C4-2B (cell line): ENCODE measurements at regions not wholly inside any gene's neighbourhood (a gene's known extent, or its start where the extent isn't known, plus 50 kb on each side); places are given as distances from the start of the nearest gene placed in this dataset.

Experiments
- H3K27ac ChIP-seq: fragments of 450-650 bp; 2 replicates; pipeline ENCODE4 v1.5.1; 2017
- ZFX ChIP-seq: fragments of 450-650 bp; IDR thresholded peaks from 2 replicates; pipeline ENCODE4 v1.6.1; 2017
- TF ChIP-seq, protein P1 (sequence below): fragments of 450-650 bp; conservative IDR thresholded peaks from 2 replicates; pipeline ENCODE4 v1.5.1; 2017; ENCODE audit warnings: mild to moderate bottlenecking

- no peak overlapping the region for H3K27ac ChIP-seq
- TF ChIP-seq, protein P1, sequence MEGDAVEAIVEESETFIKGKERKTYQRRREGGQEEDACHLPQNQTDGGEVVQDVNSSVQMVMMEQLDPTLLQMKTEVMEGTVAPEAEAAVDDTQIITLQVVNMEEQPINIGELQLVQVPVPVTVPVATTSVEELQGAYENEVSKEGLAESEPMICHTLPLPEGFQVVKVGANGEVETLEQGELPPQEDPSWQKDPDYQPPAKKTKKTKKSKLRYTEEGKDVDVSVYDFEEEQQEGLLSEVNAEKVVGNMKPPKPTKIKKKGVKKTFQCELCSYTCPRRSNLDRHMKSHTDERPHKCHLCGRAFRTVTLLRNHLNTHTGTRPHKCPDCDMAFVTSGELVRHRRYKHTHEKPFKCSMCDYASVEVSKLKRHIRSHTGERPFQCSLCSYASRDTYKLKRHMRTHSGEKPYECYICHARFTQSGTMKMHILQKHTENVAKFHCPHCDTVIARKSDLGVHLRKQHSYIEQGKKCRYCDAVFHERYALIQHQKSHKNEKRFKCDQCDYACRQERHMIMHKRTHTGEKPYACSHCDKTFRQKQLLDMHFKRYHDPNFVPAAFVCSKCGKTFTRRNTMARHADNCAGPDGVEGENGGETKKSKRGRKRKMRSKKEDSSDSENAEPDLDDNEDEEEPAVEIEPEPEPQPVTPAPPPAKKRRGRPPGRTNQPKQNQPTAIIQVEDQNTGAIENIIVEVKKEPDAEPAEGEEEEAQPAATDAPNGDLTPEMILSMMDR, result peak; percentile 74
- no peak for TF ChIP-seq ZFX
Observed at GRCh38 chr2:35871672-35872071, 483.9 kb upstream of the CRIM1 start.

DNA sequence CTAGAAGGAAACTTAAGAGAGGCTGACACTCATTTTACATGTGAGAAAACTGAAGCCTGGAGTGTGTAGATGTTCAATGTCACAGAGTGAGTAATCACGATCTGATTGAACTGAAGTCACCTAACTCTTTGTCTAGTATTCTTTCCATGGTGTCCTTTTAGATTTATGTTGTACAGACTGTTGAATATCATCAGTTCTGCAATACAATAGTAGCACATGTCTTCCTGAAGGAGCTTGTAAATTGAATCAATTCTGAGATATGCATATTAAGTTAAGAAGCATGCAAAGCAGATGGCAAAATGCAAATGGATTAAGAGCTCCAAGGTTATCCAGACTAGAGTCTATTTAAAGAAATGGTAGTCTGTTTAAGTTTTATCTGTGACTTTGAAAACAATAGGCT is 484.9 kb upstream of the CRIM1 start:
- TF ChIP-seq, protein P1, result no peak
- TF ChIP-seq ZFX, result no peak
- no peak overlapping the region for H3K27ac ChIP-seq

DNA sequence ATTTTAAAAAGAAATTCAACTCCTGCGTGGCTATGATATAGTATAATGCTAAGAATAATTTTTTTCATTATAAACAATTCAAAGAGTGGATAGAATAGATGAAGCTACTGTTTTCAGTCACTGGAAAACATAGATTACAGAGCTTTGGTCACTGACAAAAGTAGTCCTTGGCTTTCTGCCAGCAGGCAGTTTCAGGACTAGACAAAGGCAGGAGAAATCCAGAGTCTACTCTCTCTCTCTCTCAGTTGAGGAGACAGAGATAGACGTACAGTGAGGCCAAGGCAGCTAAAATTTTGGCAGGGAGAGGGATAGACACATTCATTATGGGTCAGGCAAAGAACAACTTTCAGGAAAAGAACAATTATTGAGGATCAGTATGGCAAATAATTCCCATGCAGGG is 491.4 kb upstream of the CRIM1 start:
- no peak overlapping the region for H3K27ac ChIP-seq
- TF ChIP-seq, protein P1, result no peak
- no peak for TF ChIP-seq ZFX

GRCh38 chr2:35858216-35858615 is 497.4 kb upstream of the CRIM1 start:
- no peak overlapping the region for H3K27ac ChIP-seq
- TF ChIP-seq, protein P1, result no peak
- no peak for TF ChIP-seq ZFX

- no peak for TF ChIP-seq ZFX
- TF ChIP-seq, protein P1, result no peak
- no peak overlapping the region for H3K27ac ChIP-seq
Observed at GRCh38 chr2:35857498-35857897, 498.1 kb upstream of the CRIM1 start.

GRCh38 chr2:35831385-35831784 is 524.2 kb upstream of the CRIM1 start:
- TF ChIP-seq, protein P1, result no peak
- TF ChIP-seq ZFX, result no peak
- H3K27ac ChIP-seq, result no peak overlapping the region

- TF ChIP-seq, protein P1, result no peak
- no peak for TF ChIP-seq ZFX
- H3K27ac ChIP-seq, result no peak overlapping the region
Observed at GRCh38 chr2:35830833-35831232, 524.7 kb upstream of the CRIM1 start.
